B cell (primary cell): ENCODE measurements at regions not wholly inside any gene's neighbourhood (a gene's known extent, or its start where the extent isn't known, plus 50 kb on each side); places are given as distances from the start of the nearest gene placed in this dataset.

Source experiments
- ATAC-seq: fragments of 200-7000 bp; cut with Tn5 transposase; one replicate; pipeline ENCODE4 v1.10.0; 2021; ENCODE audit warnings: low read depth, mild to moderate bottlenecking, moderate number of reproducible peaks, moderate library complexity
- CTCF ChIA-PET: fragments of 350-600 bp; sonication (Branson Sonifier 250); formaldehyde crosslinking; loops from one replicate; lab custom pipeline; 2021; ENCODE audit warnings: antibody characterized with exemption, inconsistent platforms; lab: Charles Lee
- POLR2A ChIA-PET: fragments of 350-600 bp; sonication (Branson Sonifier 250); formaldehyde crosslinking; loops from one replicate; lab custom pipeline; 2021; ENCODE audit warnings: antibody characterized with exemption; lab: Charles Lee
- DNase-seq: peaks from one replicate; pipeline ENCODE4 v3.0.0; 2013
- H2AFZ ChIP-seq: 2 replicates; pipeline ENCODE4 v1.6.1; 2012; ENCODE audit warnings: mild to moderate bottlenecking, low read depth, low read length; ENCODE audit not compliant: insufficient read depth, poor library complexity, severe bottlenecking
- H3K27ac ChIP-seq, 2 donors: 1 replicate in 1 of 2; 2 replicates in 1 of 2; pipeline ENCODE4 v1.5.1; 2012 to 2013; ENCODE audit warnings: low read length in 2 of 2, mild to moderate bottlenecking in 2 of 2, moderate library complexity in 1 of 2
- H3K27me3 ChIP-seq, 4 experiments: fragments of 200-600 bp in 1 of 4; sonication (generic) in 1 of 4; replicated peaks in 1 of 4; 1 replicate in 2 of 4; 2 replicates in 2 of 4; pipeline versions ENCODE4 v1.6.1 to v1.7.0; 2013 to 2016; ENCODE audit warnings: low read length in 3 of 4, mild to moderate bottlenecking in 2 of 4, mixed read lengths in 1 of 4, moderate library complexity in 1 of 4; ENCODE audit not compliant: insufficient read depth in 4 of 4, control insufficient read depth in 3 of 4; ENCODE audit errors: control extremely low read depth in 1 of 4
- H3K36me3 ChIP-seq, 2 experiments: replicated peaks in 1 of 2; 1 replicate in 1 of 2; 2 replicates in 1 of 2; pipeline versions ENCODE4 v1.6.1 to v1.7.1; 2013; ENCODE audit warnings: low read length in 1 of 2; ENCODE audit not compliant: insufficient read depth in 2 of 2, control insufficient read depth in 1 of 2; ENCODE audit errors: control extremely low read depth in 1 of 2, extremely low read depth in 1 of 2
- H3K4me1 ChIP-seq, 2 donors: fragments of 200-600 bp in 1 of 2; sonication (generic) in 1 of 2; 1 replicate in 1 of 2; 2 replicates in 1 of 2; pipeline versions ENCODE4 v1.5.1 to v1.6.1; 2013 to 2017; ENCODE audit warnings: low read length in 2 of 2; ENCODE audit not compliant: control insufficient read depth in 2 of 2, insufficient read depth in 2 of 2
- H3K4me2 ChIP-seq: replicated peaks from 2 replicates; pipeline ENCODE3; 2012; ENCODE audit warnings: mild to moderate bottlenecking, low read depth, low read length; ENCODE audit not compliant: poor library complexity, severe bottlenecking
- H3K4me3 ChIP-seq, 5 experiments: fragments of 200-600 bp in 1 of 5; sonication (generic) in 1 of 5; 1 replicate in 3 of 5; 2 replicates in 2 of 5; pipeline versions ENCODE4 v1.5.1 to v1.7.0; 2011 to 2016; ENCODE audit warnings: low read length in 4 of 5, mild to moderate bottlenecking in 4 of 5, low read depth in 2 of 5, control low read depth in 1 of 5, moderate library complexity in 1 of 5; ENCODE audit not compliant: insufficient read depth in 1 of 5; ENCODE audit errors: control extremely low read depth in 1 of 5, extremely low read depth in 1 of 5
- H3K79me2 ChIP-seq: fragments of 200-600 bp; sonication (generic); one replicate; pipeline ENCODE4 v1.6.0; 2016; ENCODE audit warnings: low read length; ENCODE audit not compliant: control insufficient read depth, insufficient read depth
- H3K9ac ChIP-seq: fragments of 200-600 bp; sonication (generic); 2 replicates; pipeline ENCODE4 v1.6.1; 2017; ENCODE audit warnings: mild to moderate bottlenecking, low read length, moderate library complexity
- H3K9me3 ChIP-seq, 3 donors: one replicate each; pipeline versions ENCODE4 v1.6.1 to v1.7.1; 2013; ENCODE audit warnings: low read length in 2 of 3; ENCODE audit not compliant: control insufficient read depth in 2 of 3, insufficient read depth in 1 of 3; ENCODE audit errors: control extremely low read depth in 1 of 3
- H4K20me1 ChIP-seq: 2 replicates; pipeline ENCODE4 v1.6.0; 2012; ENCODE audit warnings: mild to moderate bottlenecking, low read length; ENCODE audit not compliant: insufficient read depth, control insufficient read depth, poor library complexity, severe bottlenecking
- H3K27ac Mint-ChIP-seq: one replicate; pipeline ENCODE4 v1.8.0; 2021; ENCODE audit warnings: mixed read lengths
- H3K27me3 Mint-ChIP-seq: one replicate; pipeline ENCODE4 v1.8.0; 2021; ENCODE audit warnings: mixed read lengths
- H3K4me1 Mint-ChIP-seq: one replicate; pipeline ENCODE4 v1.8.0; 2021; ENCODE audit warnings: mixed read lengths
- H3K4me3 Mint-ChIP-seq: one replicate; pipeline ENCODE4 v1.8.0; 2021; ENCODE audit warnings: mixed read lengths
- H3K9me3 Mint-ChIP-seq: one replicate; pipeline ENCODE4 v1.8.0; 2022; ENCODE audit warnings: mixed read lengths; ENCODE audit not compliant: insufficient read depth
- EZH2 ChIP-seq: IDR thresholded peaks from 2 replicates; pipeline ENCODE4 v1.6.1; 2012; ENCODE audit warnings: borderline replicate concordance, low read depth, mild to moderate bottlenecking, moderate library complexity, low read length; ENCODE audit not compliant: insufficient read depth, poor library complexity, severe bottlenecking
- WGBS: methylation state at CpG from one replicate; pipeline ENCODE4 v1.1.5; 2013; ENCODE audit warnings: missing lambda C conversion rate; ENCODE audit not compliant: insufficient coverage; 5-methylcytosine and 5-hydroxymethylcytosine counted together
- intact Hi-C: fragments of 100-400 bp; cut with micrococcal nuclease; formaldehyde crosslinking; loops from one replicate; pipeline ENCODE4 v1.10.0; 2022
- TF ChIP-seq, protein P1 (sequence below): fragments of 200-600 bp; IDR thresholded peaks from one replicate; pipeline ENCODE4 v1.8.0; 2022; ENCODE audit warnings: antibody characterized with exemption, mild to moderate bottlenecking

DNA sequence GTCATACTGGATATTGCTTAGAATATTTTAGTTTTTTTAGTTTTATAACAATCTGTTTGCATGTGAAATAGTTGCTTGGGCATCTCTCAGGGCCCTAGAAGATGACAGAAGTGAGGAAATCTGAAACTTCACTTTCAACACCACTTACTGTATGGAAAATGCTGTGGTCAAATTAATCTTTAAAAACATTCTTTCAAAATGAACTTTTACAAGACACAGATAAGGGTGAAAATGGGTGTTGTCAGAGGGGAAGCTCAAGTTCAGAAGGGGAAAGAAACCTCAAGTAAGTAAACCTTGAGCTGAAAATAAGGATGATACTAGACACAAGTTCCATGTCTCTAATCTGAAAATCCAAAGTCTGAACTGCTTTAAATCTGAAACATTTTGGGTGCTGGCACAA lies 1840.1 kb upstream of the RAG2 start:
- no peaks in the 10 kb centered on the region for H3K4me1 Mint-ChIP-seq
- no peak overlapping the region for H3K4me3 Mint-ChIP-seq
- Histone ChIP-seq H3K36me3 (no peaks in the 10 kb centered on the region), H3K4me2 (no peak overlapping the region), H3K4me1 (no peaks in the 10 kb centered on the region), H2AFZ (no peak overlapping the region), H3K9me3 (peaks cover 0 to 1% (median 0%) of the 10 kb centered on the region in 3 donors), H3K79me2 (no peaks in the 10 kb centered on the region), H3K4me3 (no peak overlapping the region), H3K27me3 (no peaks in the 10 kb centered on the region), H3K9ac (no peak overlapping the region), H3K27ac (no peak overlapping the region), H4K20me1 (no peaks in the 10 kb centered on the region)
- no peak for ATAC-seq
- intact Hi-C loops, result no loop called here
- H3K27me3 Mint-ChIP-seq, result no peaks in the 10 kb centered on the region
- CTCF ChIA-PET, result no interaction called here
- POLR2A ChIA-PET, result no interaction called here
- peaks cover 6% of the 10 kb centered on the region for H3K9me3 Mint-ChIP-seq
- H3K27ac Mint-ChIP-seq, result no peak overlapping the region
- no peak for DNase-seq
- no peak for TF ChIP-seq EZH2
- TF ChIP-seq, protein P1, sequence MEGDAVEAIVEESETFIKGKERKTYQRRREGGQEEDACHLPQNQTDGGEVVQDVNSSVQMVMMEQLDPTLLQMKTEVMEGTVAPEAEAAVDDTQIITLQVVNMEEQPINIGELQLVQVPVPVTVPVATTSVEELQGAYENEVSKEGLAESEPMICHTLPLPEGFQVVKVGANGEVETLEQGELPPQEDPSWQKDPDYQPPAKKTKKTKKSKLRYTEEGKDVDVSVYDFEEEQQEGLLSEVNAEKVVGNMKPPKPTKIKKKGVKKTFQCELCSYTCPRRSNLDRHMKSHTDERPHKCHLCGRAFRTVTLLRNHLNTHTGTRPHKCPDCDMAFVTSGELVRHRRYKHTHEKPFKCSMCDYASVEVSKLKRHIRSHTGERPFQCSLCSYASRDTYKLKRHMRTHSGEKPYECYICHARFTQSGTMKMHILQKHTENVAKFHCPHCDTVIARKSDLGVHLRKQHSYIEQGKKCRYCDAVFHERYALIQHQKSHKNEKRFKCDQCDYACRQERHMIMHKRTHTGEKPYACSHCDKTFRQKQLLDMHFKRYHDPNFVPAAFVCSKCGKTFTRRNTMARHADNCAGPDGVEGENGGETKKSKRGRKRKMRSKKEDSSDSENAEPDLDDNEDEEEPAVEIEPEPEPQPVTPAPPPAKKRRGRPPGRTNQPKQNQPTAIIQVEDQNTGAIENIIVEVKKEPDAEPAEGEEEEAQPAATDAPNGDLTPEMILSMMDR, result no peak

DNA sequence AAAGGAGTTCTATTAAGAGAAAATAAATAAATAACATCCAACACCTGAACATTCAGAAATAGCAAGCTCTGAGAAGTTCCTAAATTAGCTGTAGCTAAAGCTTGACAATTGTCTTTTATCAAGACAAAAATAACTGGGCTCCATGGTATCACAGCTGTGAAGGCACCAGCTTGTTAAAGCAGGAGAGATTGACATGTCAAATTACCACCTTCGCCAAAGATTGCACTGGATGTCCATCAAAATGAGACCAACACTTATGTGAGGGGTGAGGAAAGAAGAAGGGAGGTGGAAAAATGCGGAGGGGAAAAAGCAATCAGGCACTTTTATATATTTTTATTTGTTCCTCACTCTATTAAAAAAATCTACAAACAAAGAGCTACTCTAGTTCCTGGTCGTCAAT lies 1827.5 kb upstream of the RAG2 start:
- H3K9ac ChIP-seq, result no peak overlapping the region
- no peak for DNase-seq
- H3K79me2 ChIP-seq, result no peaks in the 10 kb centered on the region
- Mint-ChIP-seq H3K4me1 (no peaks in the 10 kb centered on the region), H3K4me3 (no peak overlapping the region), H3K27ac (no peak overlapping the region), H3K27me3 (no peaks in the 10 kb centered on the region), H3K9me3 (peaks cover 3% of the 10 kb centered on the region)
- TF ChIP-seq EZH2, result no peak
- TF ChIP-seq, protein P1, result no peak
- CTCF ChIA-PET, result no interaction called here
- intact Hi-C loops, result no loop called here
- H3K27ac ChIP-seq, result no peak overlapping the region
- POLR2A ChIA-PET, result no interaction called here
- no peak overlapping the region for H3K4me3 ChIP-seq
- no peaks in the 10 kb centered on the region for H3K36me3 ChIP-seq
- H3K4me1 ChIP-seq, result no peaks in the 10 kb centered on the region
- no peak overlapping the region for H3K4me2 ChIP-seq
- H3K9me3 ChIP-seq, result peaks cover 0 to 2% (median 0%) of the 10 kb centered on the region in 3 donors
- H4K20me1 ChIP-seq, result no peaks in the 10 kb centered on the region
- H2AFZ ChIP-seq, result no peak overlapping the region
- no peak for ATAC-seq
- no CpG with 5 or more reads among the region's 3 CpGs for WGBS
- H3K27me3 ChIP-seq, result no peaks in the 10 kb centered on the region
